Mucosa of stomach (tissue), 1 donor: ENCODE measurements at regions not wholly inside any gene's neighbourhood (a gene's known extent, or its start where the extent isn't known, plus 50 kb on each side); places are given as distances from the start of the nearest gene placed in this dataset.
"Not testable (repeated sequence)": the region's sequence is repeated elsewhere in the genome, so short reads cannot be mapped to it uniquely, and the experiment has no call there.

ENCODE experiments used
- H3K27me3 ChIP-seq: one replicate; pipeline ENCODE4 v1.7.0; 2013; ENCODE audit warnings: mild to moderate bottlenecking, low read length; ENCODE audit not compliant: control insufficient read depth, insufficient read depth
- H3K36me3 ChIP-seq: one replicate; pipeline ENCODE4 v1.7.0; 2013; ENCODE audit warnings: low read length; ENCODE audit not compliant: control insufficient read depth, insufficient read depth
- H3K4me1 ChIP-seq: one replicate; pipeline ENCODE4 v1.7.0; 2013; ENCODE audit warnings: mild to moderate bottlenecking, low read length; ENCODE audit not compliant: control insufficient read depth, insufficient read depth
- H3K4me3 ChIP-seq: one replicate; pipeline ENCODE4 v1.7.0; 2013; ENCODE audit warnings: low read length
- H3K9ac ChIP-seq: one replicate; pipeline ENCODE4 v1.7.0; 2013; ENCODE audit warnings: mild to moderate bottlenecking, low read length, moderate library complexity
- H3K9me3 ChIP-seq: one replicate; pipeline ENCODE4 v1.7.0; 2013; ENCODE audit warnings: mild to moderate bottlenecking, low read length, moderate library complexity; ENCODE audit not compliant: control insufficient read depth
- donor health status: Pancreatic carcinoma.

GRCh38 chr3:194944526-194944925, 258.8 kb downstream of the FAM43A start:
- Histone ChIP-seq H3K27me3 (no peaks in the 10 kb centered on the region), H3K9ac (no peak overlapping the region), H3K36me3 (no peaks in the 10 kb centered on the region), H3K9me3 (no peaks in the 10 kb centered on the region), H3K4me3 (no peak overlapping the region), H3K4me1 (no peaks in the 10 kb centered on the region)

GRCh38 chr3:194945508-194945907, 259.8 kb downstream of the FAM43A start:
- no peaks in the 10 kb centered on the region for H3K36me3 ChIP-seq
- no peak overlapping the region for H3K4me3 ChIP-seq
- H3K27me3 ChIP-seq, result no peaks in the 10 kb centered on the region
- no peaks in the 10 kb centered on the region for H3K9me3 ChIP-seq
- H3K4me1 ChIP-seq, result no peaks in the 10 kb centered on the region
- no peak overlapping the region for H3K9ac ChIP-seq

- Histone ChIP-seq H3K9ac (no peak overlapping the region), H3K27me3 (no peaks in the 10 kb centered on the region), H3K4me1 (no peaks in the 10 kb centered on the region), H3K4me3 (no peak overlapping the region), H3K36me3 (no peaks in the 10 kb centered on the region), H3K9me3 (no peaks in the 10 kb centered on the region)
Measured at GRCh38 chr3:194946091-194946490, 260.4 kb downstream of the FAM43A start.

- no peaks in the 10 kb centered on the region for H3K9me3 ChIP-seq
Measured at GRCh38 chr3:194949592-194949991, 263.9 kb downstream of the FAM43A start.

GRCh38 chr3:194950906-194951628, 265.4 kb downstream of the FAM43A start:
- no peaks in the 10 kb centered on the region for H3K27me3 ChIP-seq
- H3K9me3 ChIP-seq, result no peaks in the 10 kb centered on the region
- no peaks in the 10 kb centered on the region for H3K36me3 ChIP-seq
- H3K9ac ChIP-seq, result no peak overlapping the region
- peaks cover 22% of the 10 kb centered on the region for H3K4me1 ChIP-seq
- H3K4me3 ChIP-seq, result no peak overlapping the region

More at GRCh38 chr3:194949592-194949991, 263.9 kb downstream of the FAM43A start:
- no peak overlapping the region for H3K9ac ChIP-seq
- H3K36me3 ChIP-seq, result no peaks in the 10 kb centered on the region
- peaks cover 22% of the 10 kb centered on the region for H3K4me1 ChIP-seq
- no peak overlapping the region for H3K4me3 ChIP-seq
- H3K27me3 ChIP-seq, result no peaks in the 10 kb centered on the region

- H3K36me3 ChIP-seq, H3K27me3 ChIP-seq, H3K9me3 ChIP-seq, H3K9ac ChIP-seq, H3K4me3 ChIP-seq: not testable (repeated sequence)
- peaks cover 22% of the 10 kb centered on the region for H3K4me1 ChIP-seq
Measured at GRCh38 chr3:194951629-194951920, 265.9 kb downstream of the FAM43A start.

GRCh38 chr3:194951931-194952582, 266.4 kb downstream of the FAM43A start:
- Histone ChIP-seq H3K36me3 (no peaks in the 10 kb centered on the region), H3K4me3 (no peak overlapping the region), H3K9ac (no peak overlapping the region), H3K4me1 (peaks cover 22% of the 10 kb centered on the region), H3K27me3 (no peaks in the 10 kb centered on the region), H3K9me3 (no peaks in the 10 kb centered on the region)

GRCh38 chr3:194952841-194953241, 267.2 kb downstream of the FAM43A start:
- Histone ChIP-seq H3K4me1 (peaks cover 22% of the 10 kb centered on the region), H3K9me3 (no peaks in the 10 kb centered on the region), H3K27me3 (no peaks in the 10 kb centered on the region), H3K36me3 (no peaks in the 10 kb centered on the region), H3K4me3 (no peak overlapping the region), H3K9ac (no peak overlapping the region)

- Histone ChIP-seq H3K4me3 (no peak overlapping the region), H3K36me3 (no peaks in the 10 kb centered on the region), H3K27me3 (no peaks in the 10 kb centered on the region), H3K4me1 (peaks cover 22% of the 10 kb centered on the region), H3K9ac (no peak overlapping the region), H3K9me3 (no peaks in the 10 kb centered on the region)
Measured at GRCh38 chr3:194953291-194953690, 267.6 kb downstream of the FAM43A start.

- Histone ChIP-seq H3K27me3 (no peaks in the 10 kb centered on the region), H3K9ac (no peak overlapping the region), H3K36me3 (no peaks in the 10 kb centered on the region), H3K9me3 (no peaks in the 10 kb centered on the region), H3K4me3 (no peak overlapping the region), H3K4me1 (peaks cover 22% of the 10 kb centered on the region)
Measured at GRCh38 chr3:194955546-194955945, 269.9 kb downstream of the FAM43A start.

GRCh38 chr3:194955979-194956696, 270.5 kb downstream of the FAM43A start:
- Histone ChIP-seq H3K36me3 (no peaks in the 10 kb centered on the region), H3K27me3 (no peaks in the 10 kb centered on the region), H3K9me3 (no peaks in the 10 kb centered on the region), H3K4me3 (no peak overlapping the region), H3K4me1 (peaks cover 22% of the 10 kb centered on the region), H3K9ac (no peak overlapping the region)

GRCh38 chr3:194956697-194957396, 271.2 kb downstream of the FAM43A start:
- Histone ChIP-seq H3K36me3 (no peaks in the 10 kb centered on the region), H3K9me3 (no peaks in the 10 kb centered on the region), H3K4me1 (peaks cover 22% of the 10 kb centered on the region), H3K9ac (no peak overlapping the region), H3K27me3 (no peaks in the 10 kb centered on the region), H3K4me3 (no peak overlapping the region)
